ENCODE measurements at regions not wholly inside any gene's neighbourhood (a gene's known extent, or its start where the extent isn't known, plus 50 kb on each side); places are given as distances from the start of the nearest gene placed in this dataset.

DNA sequence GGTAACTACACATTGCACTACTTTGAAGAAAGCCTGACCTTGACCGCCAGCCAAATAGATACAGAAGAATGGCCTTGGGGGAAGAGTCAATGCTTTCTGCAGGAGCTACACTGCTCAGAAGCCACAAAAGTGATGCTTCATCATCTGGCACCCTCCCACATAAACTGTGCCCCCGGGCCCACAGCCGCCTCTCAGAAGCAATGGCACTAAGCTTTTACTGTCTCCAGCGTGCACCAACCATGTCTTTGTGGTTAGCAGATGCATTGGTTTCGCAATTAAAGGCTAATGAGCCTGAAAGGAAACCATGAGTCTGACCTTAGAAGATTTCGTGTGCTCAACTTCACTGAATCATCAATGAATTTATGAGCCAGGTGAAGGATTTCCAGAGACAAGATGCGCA, 209.4 kb upstream of the TRIB2 start:
- H3K9me3 ChIP-seq (ENCODE audit: low read length), result no peaks in the 10 kb centered on the region
- no peaks in the 10 kb centered on the region for H3K36me3 ChIP-seq (ENCODE audit: insufficient read depth, low read length)
- no peak overlapping the region for H2AFZ ChIP-seq (ENCODE audit: low read length)
- intact Hi-C loops (cut with micrococcal nuclease; ENCODE audit: unreplicated experiment), result no loop called here
- no peak overlapping the region for H3K27ac ChIP-seq (ENCODE audit: low read depth, low read length, poor library complexity, severe bottlenecking)
- H3K4me3 ChIP-seq (ENCODE audit: low read depth, low read length, poor library complexity, severe bottlenecking), result no peak overlapping the region
- ChIA-PET CTCF (ENCODE audit: unreplicated experiment) (no interaction called here), POLR2A (no interaction called here)
- DNase-seq (ENCODE audit: low spot score), result no peak
- BruUV-seq (replicated peaks), result no TSS peak
- no peaks in the 10 kb centered on the region for H4K20me1 ChIP-seq (ENCODE audit: insufficient read depth, low read length)
- no peak for TF ChIP-seq EZH2phosphoT487 (IDR thresholded peaks at IDR 0.05; ENCODE audit: borderline replicate concordance, low read depth, low read length)
- TF ChIP-seq, protein P1, sequence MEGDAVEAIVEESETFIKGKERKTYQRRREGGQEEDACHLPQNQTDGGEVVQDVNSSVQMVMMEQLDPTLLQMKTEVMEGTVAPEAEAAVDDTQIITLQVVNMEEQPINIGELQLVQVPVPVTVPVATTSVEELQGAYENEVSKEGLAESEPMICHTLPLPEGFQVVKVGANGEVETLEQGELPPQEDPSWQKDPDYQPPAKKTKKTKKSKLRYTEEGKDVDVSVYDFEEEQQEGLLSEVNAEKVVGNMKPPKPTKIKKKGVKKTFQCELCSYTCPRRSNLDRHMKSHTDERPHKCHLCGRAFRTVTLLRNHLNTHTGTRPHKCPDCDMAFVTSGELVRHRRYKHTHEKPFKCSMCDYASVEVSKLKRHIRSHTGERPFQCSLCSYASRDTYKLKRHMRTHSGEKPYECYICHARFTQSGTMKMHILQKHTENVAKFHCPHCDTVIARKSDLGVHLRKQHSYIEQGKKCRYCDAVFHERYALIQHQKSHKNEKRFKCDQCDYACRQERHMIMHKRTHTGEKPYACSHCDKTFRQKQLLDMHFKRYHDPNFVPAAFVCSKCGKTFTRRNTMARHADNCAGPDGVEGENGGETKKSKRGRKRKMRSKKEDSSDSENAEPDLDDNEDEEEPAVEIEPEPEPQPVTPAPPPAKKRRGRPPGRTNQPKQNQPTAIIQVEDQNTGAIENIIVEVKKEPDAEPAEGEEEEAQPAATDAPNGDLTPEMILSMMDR (conservative IDR thresholded peaks at IDR 0.05; ENCODE audit: low read length), result no peak
- no peaks in the 10 kb centered on the region for H3K79me2 ChIP-seq (ENCODE audit: insufficient read depth, low read depth, low read length)
- H3K9me2 ChIP-seq (ENCODE audit: insufficient read depth, low read length), result no peaks in the 10 kb centered on the region
- H3K4me1 ChIP-seq (ENCODE audit: insufficient read depth, low read length, poor library complexity, severe bottlenecking), result no peaks in the 10 kb centered on the region
- no peak overlapping the region for H3K4me2 ChIP-seq (ENCODE audit: low read length)

DNA sequence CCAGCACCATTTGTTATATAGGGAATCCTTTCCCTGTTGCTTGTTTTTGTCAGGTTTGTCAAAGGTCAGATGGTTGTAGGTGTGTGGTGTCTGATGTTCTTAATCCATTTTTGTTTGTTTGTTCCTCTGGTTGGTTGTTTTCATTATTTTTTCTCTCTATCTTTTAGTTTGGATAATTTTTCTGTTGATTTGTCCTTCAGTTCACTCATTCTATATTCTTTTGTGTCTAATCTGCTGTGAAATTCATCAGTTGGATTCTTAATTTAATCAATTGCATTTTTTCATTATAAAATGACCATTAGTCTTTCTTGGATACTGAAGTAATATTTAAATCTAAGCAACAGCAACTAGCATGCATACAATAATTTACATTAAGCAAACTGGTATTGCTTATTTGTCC, 206.7 kb upstream of the TRIB2 start:
- H3K79me2 ChIP-seq (ENCODE audit: insufficient read depth, low read depth, low read length), result no peaks in the 10 kb centered on the region
- H3K9me2 ChIP-seq (ENCODE audit: insufficient read depth, low read length), result no peaks in the 10 kb centered on the region
- no peak overlapping the region for H3K27ac ChIP-seq (ENCODE audit: low read depth, low read length, poor library complexity, severe bottlenecking)
- CTCF ChIA-PET (ENCODE audit: unreplicated experiment), result no interaction called here
- no peaks in the 10 kb centered on the region for H4K20me1 ChIP-seq (ENCODE audit: insufficient read depth, low read length)
- POLR2A ChIA-PET, result interaction anchor here (0.6 kb wide), 1 partner anchor 789 kb away, joined by 4 read pairs; no protein-coding TSS in a partner anchor
- no peak for DNase-seq (ENCODE audit: low spot score)
- no peak overlapping the region for H2AFZ ChIP-seq (ENCODE audit: low read length)
- H3K36me3 ChIP-seq (ENCODE audit: insufficient read depth, low read length), result no peaks in the 10 kb centered on the region
- no TSS peak for BruUV-seq (replicated peaks)
- TF ChIP-seq EZH2phosphoT487 (IDR thresholded peaks at IDR 0.05; ENCODE audit: borderline replicate concordance, low read depth, low read length), result no peak
- TF ChIP-seq, protein P1 (conservative IDR thresholded peaks at IDR 0.05; ENCODE audit: low read length), result no peak
- H3K4me1 ChIP-seq (ENCODE audit: insufficient read depth, low read length, poor library complexity, severe bottlenecking), result no peaks in the 10 kb centered on the region
- no peak overlapping the region for H3K4me2 ChIP-seq (ENCODE audit: low read length)
- intact Hi-C loops (cut with micrococcal nuclease; ENCODE audit: unreplicated experiment), result no loop called here
- no peaks in the 10 kb centered on the region for H3K9me3 ChIP-seq (ENCODE audit: low read length)
- no peak overlapping the region for H3K4me3 ChIP-seq (ENCODE audit: low read depth, low read length, poor library complexity, severe bottlenecking)

DNA sequence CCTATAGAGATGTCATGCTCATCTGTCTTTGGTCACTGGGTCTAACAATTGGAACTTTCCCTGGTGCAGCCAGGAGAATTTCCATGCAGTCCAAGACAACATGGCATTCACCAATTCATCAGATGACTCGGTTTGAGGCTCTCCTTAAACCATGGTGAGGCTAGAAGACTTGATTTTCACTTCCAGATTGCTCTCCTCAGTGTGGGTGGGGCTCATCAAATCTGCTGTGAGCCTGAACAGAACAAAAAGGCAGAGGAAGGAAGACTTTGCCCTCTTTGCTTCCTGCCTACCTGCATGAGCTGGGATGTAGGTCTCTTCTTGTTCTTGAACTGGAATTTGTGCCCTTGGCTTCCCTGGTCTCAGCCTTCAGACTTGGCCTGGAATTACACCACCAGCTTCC, 203.4 kb upstream of the TRIB2 start:
- intact Hi-C loops (cut with micrococcal nuclease; ENCODE audit: unreplicated experiment), result no loop called here
- Histone ChIP-seq H3K27ac (ENCODE audit: low read depth, low read length, poor library complexity, severe bottlenecking) (no peak overlapping the region), H4K20me1 (ENCODE audit: insufficient read depth, low read length) (no peaks in the 10 kb centered on the region), H3K4me3 (ENCODE audit: low read depth, low read length, poor library complexity, severe bottlenecking) (no peak overlapping the region), H3K4me1 (ENCODE audit: insufficient read depth, low read length, poor library complexity, severe bottlenecking) (no peaks in the 10 kb centered on the region), H2AFZ (ENCODE audit: low read length) (no peak overlapping the region), H3K4me2 (ENCODE audit: low read length) (no peak overlapping the region), H3K9me2 (ENCODE audit: insufficient read depth, low read length) (no peaks in the 10 kb centered on the region), H3K79me2 (ENCODE audit: insufficient read depth, low read depth, low read length) (no peaks in the 10 kb centered on the region), H3K9me3 (ENCODE audit: low read length) (no peaks in the 10 kb centered on the region), H3K36me3 (ENCODE audit: insufficient read depth, low read length) (no peaks in the 10 kb centered on the region)
- no peak for TF ChIP-seq EZH2phosphoT487 (IDR thresholded peaks at IDR 0.05; ENCODE audit: borderline replicate concordance, low read depth, low read length)
- DNase-seq (ENCODE audit: low spot score), result no peak
- ChIA-PET CTCF (ENCODE audit: unreplicated experiment) (no interaction called here), POLR2A (no interaction called here)
- BruUV-seq (replicated peaks), result no TSS peak
